ENCODE measurements at regions not wholly inside any gene's neighbourhood (a gene's known extent, or its start where the extent isn't known, plus 50 kb on each side); places are given as distances from the start of the nearest gene placed in this dataset.

GRCh38 chr2:228507231-228507824 lies 325.8 kb upstream of the SPHKAP start:
- no peaks in the 10 kb centered on the region for H3K4me1 Mint-ChIP-seq (ENCODE audit: low read depth, unreplicated experiment)
- no peak overlapping the region for H3K4me3 Mint-ChIP-seq (ENCODE audit: unreplicated experiment)
- DNase-seq: no peak

GRCh38 chr2:228503731-228504130 lies 322.2 kb upstream of the SPHKAP start:
- Mint-ChIP-seq H3K27ac (ENCODE audit: unreplicated experiment) (no peak overlapping the region), H3K9me3 (ENCODE audit: unreplicated experiment) (peaks cover 3% of the 10 kb centered on the region), H3K4me3 (ENCODE audit: unreplicated experiment) (no peak overlapping the region), H3K4me1 (ENCODE audit: low read depth, unreplicated experiment) (no peaks in the 10 kb centered on the region), H3K36me3 (ENCODE audit: unreplicated experiment) (no peaks in the 10 kb centered on the region), H3K27me3 (ENCODE audit: unreplicated experiment) (no peaks in the 10 kb centered on the region)
- DNase-seq: no peak
- TF ChIP-seq CTCF (IDR thresholded peaks at IDR 0.05; ENCODE audit: partially characterized antibody, unreplicated experiment): no peak

More at GRCh38 chr2:228507231-228507824, 325.8 kb upstream of the SPHKAP start:
- TF ChIP-seq CTCF (IDR thresholded peaks at IDR 0.05; ENCODE audit: partially characterized antibody, unreplicated experiment): no peak
- H3K9me3 Mint-ChIP-seq (ENCODE audit: unreplicated experiment): peaks cover 3% of the 10 kb centered on the region
- no peak overlapping the region for H3K27ac Mint-ChIP-seq (ENCODE audit: unreplicated experiment)
- no peaks in the 10 kb centered on the region for H3K36me3 Mint-ChIP-seq (ENCODE audit: unreplicated experiment)
- no peaks in the 10 kb centered on the region for H3K27me3 Mint-ChIP-seq (ENCODE audit: unreplicated experiment)

- DNase-seq: no peak
- H3K4me3 Mint-ChIP-seq (ENCODE audit: unreplicated experiment): no peak overlapping the region
- no peak overlapping the region for H3K27ac Mint-ChIP-seq (ENCODE audit: unreplicated experiment)
- H3K27me3 Mint-ChIP-seq (ENCODE audit: unreplicated experiment): no peaks in the 10 kb centered on the region
- H3K4me1 Mint-ChIP-seq (ENCODE audit: low read depth, unreplicated experiment): no peaks in the 10 kb centered on the region
- no peaks in the 10 kb centered on the region for H3K9me3 Mint-ChIP-seq (ENCODE audit: unreplicated experiment)
- no peaks in the 10 kb centered on the region for H3K36me3 Mint-ChIP-seq (ENCODE audit: unreplicated experiment)
- TF ChIP-seq CTCF (IDR thresholded peaks at IDR 0.05; ENCODE audit: partially characterized antibody, unreplicated experiment): no peak
Measured at GRCh38 chr2:228493852-228494251, 312.4 kb upstream of the SPHKAP start.

- Mint-ChIP-seq H3K36me3 (ENCODE audit: unreplicated experiment) (no peaks in the 10 kb centered on the region), H3K27ac (ENCODE audit: unreplicated experiment) (no peak overlapping the region), H3K4me1 (ENCODE audit: low read depth, unreplicated experiment) (no peaks in the 10 kb centered on the region), H3K4me3 (ENCODE audit: unreplicated experiment) (no peak overlapping the region), H3K9me3 (ENCODE audit: unreplicated experiment) (no peaks in the 10 kb centered on the region), H3K27me3 (ENCODE audit: unreplicated experiment) (no peaks in the 10 kb centered on the region)
- no peak for TF ChIP-seq CTCF (IDR thresholded peaks at IDR 0.05; ENCODE audit: partially characterized antibody, unreplicated experiment)
- DNase-seq: no peak
Measured at GRCh38 chr2:228479014-228479413, 297.5 kb upstream of the SPHKAP start.

GRCh38 chr2:228474466-228474865 lies 293.0 kb upstream of the SPHKAP start:
- H3K27me3 Mint-ChIP-seq (ENCODE audit: unreplicated experiment): no peaks in the 10 kb centered on the region
- TF ChIP-seq CTCF (IDR thresholded peaks at IDR 0.05; ENCODE audit: partially characterized antibody, unreplicated experiment): no peak
- no peaks in the 10 kb centered on the region for H3K36me3 Mint-ChIP-seq (ENCODE audit: unreplicated experiment)
- H3K4me3 Mint-ChIP-seq (ENCODE audit: unreplicated experiment): no peak overlapping the region
- no peaks in the 10 kb centered on the region for H3K9me3 Mint-ChIP-seq (ENCODE audit: unreplicated experiment)
- no peak for DNase-seq
- no peaks in the 10 kb centered on the region for H3K4me1 Mint-ChIP-seq (ENCODE audit: low read depth, unreplicated experiment)
- no peak overlapping the region for H3K27ac Mint-ChIP-seq (ENCODE audit: unreplicated experiment)
